Fibroblast of lung (primary cell): ENCODE measurements at regions not wholly inside any gene's neighbourhood (a gene's known extent, or its start where the extent isn't known, plus 50 kb on each side); places are given as distances from the start of the nearest gene placed in this dataset.

ENCODE experiments used
- DNase-seq, 2 donors: peaks; one replicate each; pipeline versions ENCODE4 v3.0.0 to v3.0.0-alpha.2; 2010; ENCODE audit warnings: low read depth in 2 of 2
- H2AFZ ChIP-seq: 2 replicates; pipeline ENCODE4 v1.5.1; 2012; ENCODE audit warnings: low read length, control low read depth, inconsistent platforms
- H3K27ac ChIP-seq: 2 replicates; pipeline ENCODE4 v1.5.1; 2011; ENCODE audit warnings: low read length, control low read depth; ENCODE audit not compliant: insufficient read depth
- H3K27me3 ChIP-seq: 2 replicates; pipeline ENCODE4 v1.5.1; 2011; ENCODE audit warnings: mild to moderate bottlenecking, low read length; ENCODE audit not compliant: control insufficient read depth, insufficient read depth
- H3K36me3 ChIP-seq: 2 replicates; pipeline ENCODE4 v1.5.1; 2011; ENCODE audit warnings: low read length; ENCODE audit not compliant: control insufficient read depth, insufficient read depth
- H3K4me1 ChIP-seq: 2 replicates; pipeline ENCODE4 v1.5.1; 2011; ENCODE audit warnings: low read length; ENCODE audit not compliant: control insufficient read depth, insufficient read depth; ENCODE audit errors: extremely low read depth
- H3K4me2 ChIP-seq: 2 replicates; pipeline ENCODE4 v1.5.1; 2011; ENCODE audit warnings: low read length, control low read depth; ENCODE audit not compliant: insufficient read depth; ENCODE audit errors: extremely low read depth
- H3K4me3 ChIP-seq, 4 experiments: fragments of 200-600 bp in 1 of 4; sonication (generic) in 1 of 4; replicated peaks in 1 of 4; 2 replicates each; pipeline ENCODE4 v1.5.1; 2011 to 2016; ENCODE audit warnings: low read length in 4 of 4, low read depth in 3 of 4, mild to moderate bottlenecking in 3 of 4, control low read depth in 2 of 4, inconsistent platforms in 1 of 4, mixed read lengths in 1 of 4; ENCODE audit not compliant: insufficient read depth in 1 of 4; ENCODE audit errors: control extremely low read depth in 1 of 4
- H3K79me2 ChIP-seq: 2 replicates; pipeline ENCODE4 v1.5.1; 2012; ENCODE audit warnings: mild to moderate bottlenecking, low read length, inconsistent platforms; ENCODE audit not compliant: control insufficient read depth, insufficient read depth
- H3K9ac ChIP-seq: 2 replicates; pipeline ENCODE4 v1.5.1; 2011; ENCODE audit warnings: mild to moderate bottlenecking, low read length, control low read depth; ENCODE audit not compliant: insufficient read depth
- H3K9me3 ChIP-seq: 2 replicates; pipeline ENCODE4 v1.5.1; 2012; ENCODE audit warnings: low read depth, low read length; ENCODE audit not compliant: control insufficient read depth, insufficient read depth
- H4K20me1 ChIP-seq: 2 replicates; pipeline ENCODE4 v1.5.1; 2011; ENCODE audit warnings: low read length; ENCODE audit not compliant: control insufficient read depth, insufficient read depth; ENCODE audit errors: extremely low read depth
- EZH2 ChIP-seq: IDR thresholded peaks from 2 replicates; pipeline ENCODE4 v1.5.1; 2012; ENCODE audit warnings: low read length, control low read depth, mild to moderate bottlenecking; ENCODE audit errors: missing control alignments
- TF ChIP-seq, protein P1 (sequence below), 2 donors: IDR thresholded peaks in 1 of 2; conservative IDR thresholded peaks in 1 of 2; 1 replicate in 1 of 2; 2 replicates in 1 of 2; pipeline ENCODE4 v1.5.1; 2011 to 2012; ENCODE audit warnings: low read length in 2 of 2, control low read depth in 1 of 2, inconsistent platforms in 1 of 2, low read depth in 1 of 2, mild to moderate bottlenecking in 1 of 2

DNA sequence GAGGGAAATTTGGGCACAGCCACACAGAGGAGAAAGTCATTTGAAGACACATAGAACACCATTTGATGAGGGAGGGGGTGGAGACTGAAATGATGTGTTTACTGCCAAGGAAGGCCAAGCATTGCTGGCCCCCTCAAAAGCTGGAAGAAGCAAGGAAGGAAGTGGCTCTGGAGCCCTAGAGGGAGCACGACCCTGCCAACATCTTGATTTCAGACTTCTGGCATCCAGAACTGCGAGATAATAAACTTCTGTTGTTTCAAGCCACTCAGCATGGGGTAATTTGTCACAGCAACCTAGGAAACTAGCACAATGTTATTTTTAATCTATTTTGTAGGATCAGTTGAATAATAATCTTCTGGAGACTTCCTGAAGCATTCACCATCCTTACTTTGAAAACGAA lies 314.8 kb upstream of the GOT2 start:
- Histone ChIP-seq H4K20me1 (no peaks in the 10 kb centered on the region), H3K4me2 (no peak overlapping the region), H3K27ac (no peak overlapping the region), H3K9me3 (no peaks in the 10 kb centered on the region), H3K36me3 (no peaks in the 10 kb centered on the region), H3K79me2 (no peaks in the 10 kb centered on the region), H3K9ac (no peak overlapping the region), H3K4me3 (no peak overlapping the region), H2AFZ (no peak overlapping the region), H3K27me3 (no peaks in the 10 kb centered on the region), H3K4me1 (no peaks in the 10 kb centered on the region)
- TF ChIP-seq, protein P1, sequence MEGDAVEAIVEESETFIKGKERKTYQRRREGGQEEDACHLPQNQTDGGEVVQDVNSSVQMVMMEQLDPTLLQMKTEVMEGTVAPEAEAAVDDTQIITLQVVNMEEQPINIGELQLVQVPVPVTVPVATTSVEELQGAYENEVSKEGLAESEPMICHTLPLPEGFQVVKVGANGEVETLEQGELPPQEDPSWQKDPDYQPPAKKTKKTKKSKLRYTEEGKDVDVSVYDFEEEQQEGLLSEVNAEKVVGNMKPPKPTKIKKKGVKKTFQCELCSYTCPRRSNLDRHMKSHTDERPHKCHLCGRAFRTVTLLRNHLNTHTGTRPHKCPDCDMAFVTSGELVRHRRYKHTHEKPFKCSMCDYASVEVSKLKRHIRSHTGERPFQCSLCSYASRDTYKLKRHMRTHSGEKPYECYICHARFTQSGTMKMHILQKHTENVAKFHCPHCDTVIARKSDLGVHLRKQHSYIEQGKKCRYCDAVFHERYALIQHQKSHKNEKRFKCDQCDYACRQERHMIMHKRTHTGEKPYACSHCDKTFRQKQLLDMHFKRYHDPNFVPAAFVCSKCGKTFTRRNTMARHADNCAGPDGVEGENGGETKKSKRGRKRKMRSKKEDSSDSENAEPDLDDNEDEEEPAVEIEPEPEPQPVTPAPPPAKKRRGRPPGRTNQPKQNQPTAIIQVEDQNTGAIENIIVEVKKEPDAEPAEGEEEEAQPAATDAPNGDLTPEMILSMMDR (conservative IDR thresholded peaks at IDR 0.05 in 1 of 2, IDR thresholded peaks at IDR 0.05 in 1 of 2; ENCODE audit: low read depth in 1 of 2, low read length in 2 of 2) = no peak
- DNase-seq = peak in 1 of 2 donors; percentile 14

DNA sequence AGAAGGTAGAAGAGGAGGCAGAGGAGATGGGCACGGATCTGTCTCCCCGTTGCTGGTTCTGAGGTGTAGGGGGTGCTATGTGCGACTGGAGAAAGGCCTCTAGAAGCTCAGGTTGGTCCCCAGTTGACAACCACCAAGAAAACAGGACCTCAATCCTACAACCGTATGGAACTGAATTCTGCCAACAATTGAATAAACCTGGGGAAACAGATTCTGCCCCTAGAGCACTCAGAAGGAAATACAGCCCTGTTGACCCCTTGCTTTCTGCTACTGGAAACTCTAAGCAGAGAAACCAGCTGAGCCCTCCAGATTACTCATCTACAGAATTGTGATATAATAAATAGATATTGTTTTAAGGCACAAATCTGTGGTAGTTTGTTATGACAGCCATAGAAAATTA lies 313.0 kb upstream of the GOT2 start:
- DNase-seq = no peak
- no peaks in the 10 kb centered on the region for H3K36me3 ChIP-seq
- no peak overlapping the region for H3K27ac ChIP-seq
- no peaks in the 10 kb centered on the region for H3K79me2 ChIP-seq
- H3K9me3 ChIP-seq = no peaks in the 10 kb centered on the region
- H3K4me3 ChIP-seq = no peak overlapping the region
- H4K20me1 ChIP-seq = no peaks in the 10 kb centered on the region
- H3K27me3 ChIP-seq = no peaks in the 10 kb centered on the region
- no peak overlapping the region for H2AFZ ChIP-seq
- H3K4me1 ChIP-seq = no peaks in the 10 kb centered on the region
- no peak overlapping the region for H3K4me2 ChIP-seq
- no peak overlapping the region for H3K9ac ChIP-seq
- TF ChIP-seq, protein P1 (conservative IDR thresholded peaks at IDR 0.05 in 1 of 2, IDR thresholded peaks at IDR 0.05 in 1 of 2; ENCODE audit: low read depth in 1 of 2, low read length in 2 of 2) = no peak
- TF ChIP-seq EZH2 = no peak

DNA sequence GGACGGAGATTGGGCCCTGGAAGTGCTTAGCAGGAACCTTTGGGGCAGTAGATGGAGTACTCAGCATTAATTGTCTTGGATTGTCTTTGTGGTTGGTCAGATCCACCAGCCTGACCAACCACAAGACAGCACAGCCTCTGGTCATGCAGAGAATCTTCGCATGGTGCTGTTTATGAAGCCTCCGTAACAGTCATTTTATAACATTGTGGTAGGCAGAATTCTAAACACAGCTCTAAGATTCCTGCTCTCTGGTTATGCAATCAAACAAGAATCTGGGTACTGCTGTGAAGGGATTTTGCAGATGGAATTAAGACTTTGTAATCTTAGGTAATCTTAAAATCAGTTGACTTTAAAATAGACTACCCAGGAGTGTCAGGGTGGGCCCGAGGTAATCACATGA lies 312.2 kb upstream of the GOT2 start:
- TF ChIP-seq EZH2 = no peak
- TF ChIP-seq, protein P1 (conservative IDR thresholded peaks at IDR 0.05 in 1 of 2, IDR thresholded peaks at IDR 0.05 in 1 of 2; ENCODE audit: low read depth in 1 of 2, low read length in 2 of 2) = no peak

More for the DNA sequence above, 312.2 kb upstream of the GOT2 start:
- H3K4me3 ChIP-seq = no peak overlapping the region
- no peaks in the 10 kb centered on the region for H3K27me3 ChIP-seq
- DNase-seq = peak; percentile 6 to 78
- no peaks in the 10 kb centered on the region for H3K4me1 ChIP-seq
- no peaks in the 10 kb centered on the region for H3K36me3 ChIP-seq
- H3K9me3 ChIP-seq = no peaks in the 10 kb centered on the region
- H3K9ac ChIP-seq = no peak overlapping the region
- H3K79me2 ChIP-seq = no peaks in the 10 kb centered on the region
- no peak overlapping the region for H3K4me2 ChIP-seq
- H2AFZ ChIP-seq = no peak overlapping the region
- no peak overlapping the region for H3K27ac ChIP-seq
- no peaks in the 10 kb centered on the region for H4K20me1 ChIP-seq
